ENCODE measurements at regions not wholly inside any gene's neighbourhood (a gene's known extent, or its start where the extent isn't known, plus 50 kb on each side); places are given as distances from the start of the nearest gene placed in this dataset.

- ATAC-seq (no peak), DNase-seq (no peak)
- H3K9me3 ChIP-seq = no peaks in the 10 kb centered on the region
- H3K36me3 ChIP-seq = no peaks in the 10 kb centered on the region
- H3K4me3 ChIP-seq = no peak overlapping the region
- no peak overlapping the region for H3K27ac ChIP-seq
- H3K27me3 ChIP-seq = no peaks in the 10 kb centered on the region
- intact Hi-C loops (cut with DNase I; ENCODE audit: low total_unique reads) = no loop called here
- in situ Hi-C loops (cut with MboI; ENCODE audit: low sequenced_read_pairs in 4 of 4) = no loop called here
- TF ChIP-seq POLR2A (IDR thresholded peaks at IDR 0.05) = no peak
- TF ChIP-seq, protein P1, sequence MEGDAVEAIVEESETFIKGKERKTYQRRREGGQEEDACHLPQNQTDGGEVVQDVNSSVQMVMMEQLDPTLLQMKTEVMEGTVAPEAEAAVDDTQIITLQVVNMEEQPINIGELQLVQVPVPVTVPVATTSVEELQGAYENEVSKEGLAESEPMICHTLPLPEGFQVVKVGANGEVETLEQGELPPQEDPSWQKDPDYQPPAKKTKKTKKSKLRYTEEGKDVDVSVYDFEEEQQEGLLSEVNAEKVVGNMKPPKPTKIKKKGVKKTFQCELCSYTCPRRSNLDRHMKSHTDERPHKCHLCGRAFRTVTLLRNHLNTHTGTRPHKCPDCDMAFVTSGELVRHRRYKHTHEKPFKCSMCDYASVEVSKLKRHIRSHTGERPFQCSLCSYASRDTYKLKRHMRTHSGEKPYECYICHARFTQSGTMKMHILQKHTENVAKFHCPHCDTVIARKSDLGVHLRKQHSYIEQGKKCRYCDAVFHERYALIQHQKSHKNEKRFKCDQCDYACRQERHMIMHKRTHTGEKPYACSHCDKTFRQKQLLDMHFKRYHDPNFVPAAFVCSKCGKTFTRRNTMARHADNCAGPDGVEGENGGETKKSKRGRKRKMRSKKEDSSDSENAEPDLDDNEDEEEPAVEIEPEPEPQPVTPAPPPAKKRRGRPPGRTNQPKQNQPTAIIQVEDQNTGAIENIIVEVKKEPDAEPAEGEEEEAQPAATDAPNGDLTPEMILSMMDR (IDR thresholded peaks at IDR 0.05 in 4 of 5, conservative IDR thresholded peaks at IDR 0.05 in 1 of 5) = no peak
- no peaks in the 10 kb centered on the region for H3K4me1 ChIP-seq
These were observed 2691.0 kb downstream of the PCDH7 start for GRCh38 chr4:33411182-33411581.

DNA sequence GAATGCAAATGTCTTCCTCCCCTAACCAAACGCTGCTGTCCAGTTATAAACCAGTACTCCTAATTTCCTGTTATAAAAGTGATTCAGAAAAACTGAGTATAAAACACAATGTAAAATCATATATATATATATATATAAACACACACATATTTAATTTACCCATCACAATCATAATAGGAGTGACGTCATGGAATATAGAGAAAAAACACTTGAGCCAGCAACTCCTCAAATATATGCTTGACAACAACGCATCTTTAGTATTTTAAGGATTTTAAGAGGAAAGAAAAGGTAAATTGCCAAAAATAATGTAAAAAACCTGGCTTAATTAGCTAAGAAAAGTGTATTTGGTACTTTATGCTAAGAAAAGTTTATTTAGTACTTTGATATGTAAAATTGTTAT lies 2701.7 kb downstream of the PCDH7 start:
- in situ Hi-C loops (cut with MboI; ENCODE audit: low sequenced_read_pairs in 4 of 4) (no loop called here), intact Hi-C loops (cut with DNase I; ENCODE audit: low total_unique reads) (no loop called here)
- Histone ChIP-seq H3K27me3 (no peaks in the 10 kb centered on the region), H3K4me1 (no peaks in the 10 kb centered on the region), H3K27ac (no peak overlapping the region), H3K4me3 (no peak overlapping the region), H3K9me3 (no peaks in the 10 kb centered on the region), H3K36me3 (no peaks in the 10 kb centered on the region)
- no peak for TF ChIP-seq POLR2A (IDR thresholded peaks at IDR 0.05)
- TF ChIP-seq, protein P1 (IDR thresholded peaks at IDR 0.05 in 4 of 5, conservative IDR thresholded peaks at IDR 0.05 in 1 of 5) = no peak
- DNase-seq (no peak), ATAC-seq (no peak)

DNA sequence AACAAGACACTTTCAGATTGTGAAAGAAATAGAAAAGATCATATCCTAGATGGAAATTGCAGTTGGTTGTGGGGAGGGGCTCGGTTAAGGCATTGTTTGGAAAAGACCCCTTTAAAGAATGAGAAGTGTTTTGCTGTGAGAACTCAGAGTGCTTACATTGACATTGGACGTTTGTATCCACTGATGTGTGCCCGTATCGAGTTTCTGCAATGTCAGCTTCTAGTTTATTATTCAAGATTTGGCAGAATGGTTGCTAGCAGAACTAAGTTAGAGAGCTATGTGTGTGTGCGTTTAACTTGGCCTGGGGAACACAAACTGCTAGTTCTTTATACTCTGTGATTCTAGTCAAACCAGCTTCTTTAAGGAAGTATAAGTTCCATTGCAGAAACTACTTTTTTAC lies 2702.5 kb downstream of the PCDH7 start:
- Histone ChIP-seq H3K9me3 (no peaks in the 10 kb centered on the region), H3K4me3 (no peak overlapping the region), H3K4me1 (no peaks in the 10 kb centered on the region), H3K36me3 (no peaks in the 10 kb centered on the region), H3K27me3 (no peaks in the 10 kb centered on the region), H3K27ac (no peak overlapping the region)
- intact Hi-C loops (cut with DNase I; ENCODE audit: low total_unique reads) = no loop called here
- DNase-seq (no peak), ATAC-seq (no peak)
- in situ Hi-C loops (cut with MboI; ENCODE audit: low sequenced_read_pairs in 4 of 4) = no loop called here
- TF ChIP-seq, protein P1 (IDR thresholded peaks at IDR 0.05 in 4 of 5, conservative IDR thresholded peaks at IDR 0.05 in 1 of 5) = no peak
- no peak for TF ChIP-seq POLR2A (IDR thresholded peaks at IDR 0.05)

GRCh38 chr4:33425936-33426335 lies 2705.8 kb downstream of the PCDH7 start:
- ATAC-seq = no peak
- no peaks in the 10 kb centered on the region for H3K27me3 ChIP-seq
- no peaks in the 10 kb centered on the region for H3K4me1 ChIP-seq
- no peaks in the 10 kb centered on the region for H3K36me3 ChIP-seq
- no peak overlapping the region for H3K27ac ChIP-seq
- TF ChIP-seq, protein P1 (IDR thresholded peaks at IDR 0.05 in 4 of 5, conservative IDR thresholded peaks at IDR 0.05 in 1 of 5) = no peak
- TF ChIP-seq POLR2A (IDR thresholded peaks at IDR 0.05) = no peak
- intact Hi-C loops (cut with DNase I; ENCODE audit: low total_unique reads) = no loop called here
- no peak for DNase-seq
- H3K9me3 ChIP-seq = no peaks in the 10 kb centered on the region
- in situ Hi-C loops (cut with MboI; ENCODE audit: low sequenced_read_pairs in 4 of 4) = no loop called here
- H3K4me3 ChIP-seq = no peak overlapping the region

GRCh38 chr4:33427676-33428075 lies 2707.5 kb downstream of the PCDH7 start:
- no peaks in the 10 kb centered on the region for H3K27me3 ChIP-seq
- no peaks in the 10 kb centered on the region for H3K9me3 ChIP-seq
- no peak overlapping the region for H3K27ac ChIP-seq
- in situ Hi-C loops (cut with MboI; ENCODE audit: low sequenced_read_pairs in 4 of 4) = no loop called here
- DNase-seq = no peak
- intact Hi-C loops (cut with DNase I; ENCODE audit: low total_unique reads) = no loop called here
- no peak for ATAC-seq
- H3K4me3 ChIP-seq = no peak overlapping the region
- TF ChIP-seq, protein P1 (IDR thresholded peaks at IDR 0.05 in 4 of 5, conservative IDR thresholded peaks at IDR 0.05 in 1 of 5) = no peak
- TF ChIP-seq POLR2A (IDR thresholded peaks at IDR 0.05) = no peak
- H3K36me3 ChIP-seq = no peaks in the 10 kb centered on the region
- H3K4me1 ChIP-seq = no peaks in the 10 kb centered on the region
